OCI-LY1 (cell line): ENCODE measurements at regions not wholly inside any gene's neighbourhood (a gene's known extent, or its start where the extent isn't known, plus 50 kb on each side); places are given as distances from the start of the nearest gene placed in this dataset.

Source experiments
- EZH2 ChIP-seq: fragments of 200-600 bp; sonication (generic), shearing (Covaris generic); IDR thresholded peaks from 2 replicates; pipeline ENCODE4 v1.8.0; 2017; ENCODE audit warnings: borderline replicate concordance, mixed run types, mild to moderate bottlenecking, antibody characterized with exemption, low read length, moderate library complexity, mixed read lengths
- TF ChIP-seq, protein P1 (sequence below): fragments of 200-600 bp; sonication (generic), shearing (Covaris generic); IDR thresholded peaks from 2 replicates; pipeline ENCODE4 v1.5.1; 2017; ENCODE audit warnings: mild to moderate bottlenecking, antibody characterized with exemption, low read length, moderate library complexity, mixed read lengths

GRCh38 chr14:26655128-26655527 is 57.3 kb upstream of the NOVA1 start:
- TF ChIP-seq, protein P1, sequence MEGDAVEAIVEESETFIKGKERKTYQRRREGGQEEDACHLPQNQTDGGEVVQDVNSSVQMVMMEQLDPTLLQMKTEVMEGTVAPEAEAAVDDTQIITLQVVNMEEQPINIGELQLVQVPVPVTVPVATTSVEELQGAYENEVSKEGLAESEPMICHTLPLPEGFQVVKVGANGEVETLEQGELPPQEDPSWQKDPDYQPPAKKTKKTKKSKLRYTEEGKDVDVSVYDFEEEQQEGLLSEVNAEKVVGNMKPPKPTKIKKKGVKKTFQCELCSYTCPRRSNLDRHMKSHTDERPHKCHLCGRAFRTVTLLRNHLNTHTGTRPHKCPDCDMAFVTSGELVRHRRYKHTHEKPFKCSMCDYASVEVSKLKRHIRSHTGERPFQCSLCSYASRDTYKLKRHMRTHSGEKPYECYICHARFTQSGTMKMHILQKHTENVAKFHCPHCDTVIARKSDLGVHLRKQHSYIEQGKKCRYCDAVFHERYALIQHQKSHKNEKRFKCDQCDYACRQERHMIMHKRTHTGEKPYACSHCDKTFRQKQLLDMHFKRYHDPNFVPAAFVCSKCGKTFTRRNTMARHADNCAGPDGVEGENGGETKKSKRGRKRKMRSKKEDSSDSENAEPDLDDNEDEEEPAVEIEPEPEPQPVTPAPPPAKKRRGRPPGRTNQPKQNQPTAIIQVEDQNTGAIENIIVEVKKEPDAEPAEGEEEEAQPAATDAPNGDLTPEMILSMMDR = no peak
- no peak for TF ChIP-seq EZH2
